GM10248 (cell line): ENCODE measurements at regions not wholly inside any gene's neighbourhood (a gene's known extent, or its start where the extent isn't known, plus 50 kb on each side); places are given as distances from the start of the nearest gene placed in this dataset.

Experiments
- CTCF ChIA-PET: fragments of 300-600 bp; sonication (Branson Sonifier 250); formaldehyde crosslinking; extraction: SDS; loops from one replicate; lab custom pipeline; 2021; ENCODE audit warnings: antibody characterized with exemption; lab: Yijun Ruan, JAX
- POLR2A ChIA-PET: fragments of 350-650 bp; sonication (Branson Sonifier 250); formaldehyde crosslinking; extraction: SDS; loops from one replicate; lab custom pipeline; 2020; ENCODE audit warnings: antibody characterized with exemption; lab: Yijun Ruan, JAX
- DNase-seq: peaks from one replicate; pipeline ENCODE4 v3.0.0; 2012; ENCODE audit errors: extremely low spot score
- TF ChIP-seq, protein P1 (sequence below): IDR thresholded peaks from 2 replicates; pipeline ENCODE4 v1.5.1; 2012; ENCODE audit warnings: mild to moderate bottlenecking, low read depth; ENCODE audit errors: extremely low read depth, missing control alignments, control extremely low read depth

DNA sequence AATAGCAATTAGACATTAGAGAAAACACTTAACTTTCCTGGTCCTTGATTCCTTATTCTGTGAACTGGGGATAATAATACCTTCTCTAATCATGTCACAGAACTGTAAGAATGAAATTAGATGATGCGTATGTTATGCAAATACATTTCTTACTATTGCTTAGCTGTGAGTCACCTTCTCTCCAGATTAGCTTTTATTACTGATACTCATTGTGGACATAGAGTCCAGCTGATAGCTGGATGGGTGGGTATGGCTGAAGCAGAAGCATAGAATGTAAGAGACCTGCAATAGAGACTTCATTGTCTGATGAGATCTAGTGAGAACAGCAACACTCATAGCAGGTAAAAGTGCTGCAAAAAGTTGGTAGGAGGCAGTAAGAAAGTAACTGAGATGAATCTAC, 437.2 kb upstream of the ZFP42 start:
- DNase-seq = no peak
- TF ChIP-seq, protein P1, sequence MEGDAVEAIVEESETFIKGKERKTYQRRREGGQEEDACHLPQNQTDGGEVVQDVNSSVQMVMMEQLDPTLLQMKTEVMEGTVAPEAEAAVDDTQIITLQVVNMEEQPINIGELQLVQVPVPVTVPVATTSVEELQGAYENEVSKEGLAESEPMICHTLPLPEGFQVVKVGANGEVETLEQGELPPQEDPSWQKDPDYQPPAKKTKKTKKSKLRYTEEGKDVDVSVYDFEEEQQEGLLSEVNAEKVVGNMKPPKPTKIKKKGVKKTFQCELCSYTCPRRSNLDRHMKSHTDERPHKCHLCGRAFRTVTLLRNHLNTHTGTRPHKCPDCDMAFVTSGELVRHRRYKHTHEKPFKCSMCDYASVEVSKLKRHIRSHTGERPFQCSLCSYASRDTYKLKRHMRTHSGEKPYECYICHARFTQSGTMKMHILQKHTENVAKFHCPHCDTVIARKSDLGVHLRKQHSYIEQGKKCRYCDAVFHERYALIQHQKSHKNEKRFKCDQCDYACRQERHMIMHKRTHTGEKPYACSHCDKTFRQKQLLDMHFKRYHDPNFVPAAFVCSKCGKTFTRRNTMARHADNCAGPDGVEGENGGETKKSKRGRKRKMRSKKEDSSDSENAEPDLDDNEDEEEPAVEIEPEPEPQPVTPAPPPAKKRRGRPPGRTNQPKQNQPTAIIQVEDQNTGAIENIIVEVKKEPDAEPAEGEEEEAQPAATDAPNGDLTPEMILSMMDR = no peak
- POLR2A ChIA-PET = no interaction called here
- CTCF ChIA-PET = interaction anchor here (1.4 kb wide), 1 partner anchor 9 kb away, joined by 4 read pairs; no protein-coding TSS in a partner anchor

DNA sequence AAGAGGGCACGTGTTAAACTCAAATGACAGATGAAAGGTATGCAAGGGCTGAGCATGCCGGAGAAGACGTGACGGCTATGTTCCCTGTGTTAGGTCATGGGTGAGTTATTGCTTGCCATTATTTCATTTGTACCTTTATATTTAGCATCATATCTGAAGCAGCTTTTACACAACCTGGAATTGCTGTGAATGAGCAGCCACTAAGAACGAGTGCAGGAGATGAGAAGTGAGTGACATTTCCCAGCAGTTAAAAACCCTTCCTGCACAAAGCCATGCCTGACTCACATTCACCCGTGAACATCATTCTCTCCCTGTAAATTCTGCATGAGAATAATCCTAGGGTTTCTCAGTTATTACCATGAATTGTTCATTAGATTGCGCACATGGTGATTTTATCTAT, 433.2 kb upstream of the ZFP42 start:
- no peak for DNase-seq
- TF ChIP-seq, protein P1 = no peak
- CTCF ChIA-PET = no interaction called here
- POLR2A ChIA-PET = no interaction called here

DNA sequence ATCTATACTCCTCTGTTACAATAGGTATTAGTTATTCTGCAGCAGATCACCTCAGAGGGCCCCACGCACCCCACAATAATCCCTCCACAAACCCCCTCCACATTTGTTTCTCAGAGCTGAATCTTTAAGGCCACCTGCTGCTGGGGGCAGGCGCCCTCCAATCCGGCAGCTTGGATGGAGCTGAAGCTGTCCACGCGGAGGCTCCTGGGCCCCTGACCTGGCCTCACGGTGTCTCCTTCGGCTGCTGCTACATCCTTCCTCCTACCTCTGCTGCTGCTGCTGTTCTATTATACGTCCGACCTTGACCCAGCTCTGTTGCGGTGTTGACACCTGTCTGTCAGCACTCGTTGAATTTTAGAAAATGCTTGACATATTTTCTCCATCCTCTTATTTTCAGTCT, 430.2 kb upstream of the ZFP42 start:
- POLR2A ChIA-PET = no interaction called here
- TF ChIP-seq, protein P1 = no peak
- CTCF ChIA-PET = no interaction called here
- DNase-seq = no peak

DNA sequence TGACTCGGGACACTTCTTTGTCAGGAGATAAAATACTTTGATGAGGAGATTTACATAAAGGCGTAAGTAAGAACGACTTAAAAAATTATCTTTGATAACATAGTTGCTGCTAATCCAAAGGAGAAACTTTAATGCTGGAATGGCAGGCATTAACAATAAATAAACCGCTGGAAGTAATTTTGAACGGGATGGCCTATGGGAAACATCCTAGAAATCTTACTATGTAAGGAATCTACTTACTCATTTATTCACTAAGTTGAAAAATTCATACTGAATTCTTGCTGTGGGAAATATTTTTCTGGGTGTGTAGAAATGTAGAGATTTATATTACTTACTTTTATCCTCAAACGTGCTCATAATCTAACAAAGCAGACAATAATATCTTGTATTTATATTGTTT, 425.7 kb upstream of the ZFP42 start:
- CTCF ChIA-PET = no interaction called here
- no peak for DNase-seq
- TF ChIP-seq, protein P1 = no peak
- POLR2A ChIA-PET = no interaction called here

- ChIA-PET CTCF (no interaction called here), POLR2A (no interaction called here)
- DNase-seq = no peak
- TF ChIP-seq, protein P1 = no peak
Observed at GRCh38 chr4:187575706-187576105, 419.9 kb upstream of the ZFP42 start.

GRCh38 chr4:187576751-187577150, 418.8 kb upstream of the ZFP42 start:
- TF ChIP-seq, protein P1 = no peak
- ChIA-PET CTCF (interaction anchor here (1.1 kb wide), 1 partner anchor 12 kb away, joined by 3 read pairs; no protein-coding TSS in a partner anchor), POLR2A (no interaction called here)
- no peak for DNase-seq
